Thoracic aorta (tissue), 2 donors: ENCODE measurements at regions not wholly inside any gene's neighbourhood (a gene's known extent, or its start where the extent isn't known, plus 50 kb on each side); places are given as distances from the start of the nearest gene placed in this dataset.
A peak's percentile ranks its signal among the peaks of the same experiment; 100 is the strongest.

Source experiments
- ATAC-seq: fragments of 150-250 bp; one replicate; pipeline ENCODE4 v1.8.0; 2017; ENCODE audit warnings: low read depth; ENCODE audit not compliant: insufficient number of reproducible peaks, low FRiP score
- DNase-seq: peaks from one replicate; pipeline ENCODE4 v3.0.0-alpha.2; 2020; ENCODE audit warnings: low spot score
- H3K27ac ChIP-seq, 2 donors: fragments of 200-600 bp; sonication (generic); 1 replicate in 1 of 2; 2 replicates in 1 of 2; pipeline ENCODE4 v1.5.1; 2016; ENCODE audit warnings: mild to moderate bottlenecking in 2 of 2, moderate library complexity in 2 of 2
- H3K27me3 ChIP-seq: fragments of 200-600 bp; sonication (generic); replicated peaks from 2 replicates; pipeline ENCODE4 v1.6.0; 2016; ENCODE audit warnings: mild to moderate bottlenecking; ENCODE audit not compliant: insufficient read depth
- H3K36me3 ChIP-seq: fragments of 200-600 bp; sonication (generic); one replicate; pipeline ENCODE4 v1.5.1; 2016
- H3K4me1 ChIP-seq, 2 donors: fragments of 200-600 bp; sonication (generic); 1 replicate in 1 of 2; 2 replicates in 1 of 2; pipeline versions ENCODE4 v1.5.1 to v1.6.0; 2016; ENCODE audit warnings: low read depth in 2 of 2, mild to moderate bottlenecking in 1 of 2; ENCODE audit not compliant: control insufficient read depth in 1 of 2
- H3K4me3 ChIP-seq: fragments of 200-600 bp; sonication (generic); 2 replicates; pipeline ENCODE4 v1.5.1; 2016; ENCODE audit warnings: mild to moderate bottlenecking
- H3K9me3 ChIP-seq: fragments of 200-600 bp; sonication (generic); 2 replicates; pipeline ENCODE4 v1.5.1; 2016
- TF ChIP-seq, protein P1 (sequence below): fragments of 200-600 bp; sonication (generic); IDR thresholded peaks from one replicate; pipeline ENCODE4 v1.5.1; 2019; ENCODE audit warnings: antibody characterized with exemption

DNA sequence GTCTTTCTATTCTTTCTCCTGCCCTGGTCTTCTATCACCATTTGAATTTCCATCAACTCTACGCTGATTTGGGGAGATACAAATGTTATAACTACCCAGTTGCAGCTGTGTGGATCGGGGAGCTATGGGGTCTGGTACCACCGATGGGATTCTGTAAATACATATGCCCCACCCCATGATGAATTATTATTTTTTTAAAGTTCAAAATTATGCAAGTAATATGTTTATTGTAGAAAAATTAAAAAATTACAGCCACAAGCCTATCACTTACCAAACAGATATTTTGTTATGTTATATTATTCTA lies 52.4 kb upstream of the CLMP start:
- Histone ChIP-seq H3K27me3 (no peaks in the 10 kb centered on the region), H3K4me1 (peaks cover 0 to 5% of the 10 kb centered on the region in 2 donors), H3K9me3 (no peaks in the 10 kb centered on the region), H3K27ac (no peak overlapping the region), H3K36me3 (no peaks in the 10 kb centered on the region), H3K4me3 (no peak overlapping the region)
- DNase-seq (no peak), ATAC-seq (no peak)
- TF ChIP-seq, protein P1, sequence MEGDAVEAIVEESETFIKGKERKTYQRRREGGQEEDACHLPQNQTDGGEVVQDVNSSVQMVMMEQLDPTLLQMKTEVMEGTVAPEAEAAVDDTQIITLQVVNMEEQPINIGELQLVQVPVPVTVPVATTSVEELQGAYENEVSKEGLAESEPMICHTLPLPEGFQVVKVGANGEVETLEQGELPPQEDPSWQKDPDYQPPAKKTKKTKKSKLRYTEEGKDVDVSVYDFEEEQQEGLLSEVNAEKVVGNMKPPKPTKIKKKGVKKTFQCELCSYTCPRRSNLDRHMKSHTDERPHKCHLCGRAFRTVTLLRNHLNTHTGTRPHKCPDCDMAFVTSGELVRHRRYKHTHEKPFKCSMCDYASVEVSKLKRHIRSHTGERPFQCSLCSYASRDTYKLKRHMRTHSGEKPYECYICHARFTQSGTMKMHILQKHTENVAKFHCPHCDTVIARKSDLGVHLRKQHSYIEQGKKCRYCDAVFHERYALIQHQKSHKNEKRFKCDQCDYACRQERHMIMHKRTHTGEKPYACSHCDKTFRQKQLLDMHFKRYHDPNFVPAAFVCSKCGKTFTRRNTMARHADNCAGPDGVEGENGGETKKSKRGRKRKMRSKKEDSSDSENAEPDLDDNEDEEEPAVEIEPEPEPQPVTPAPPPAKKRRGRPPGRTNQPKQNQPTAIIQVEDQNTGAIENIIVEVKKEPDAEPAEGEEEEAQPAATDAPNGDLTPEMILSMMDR = no peak

DNA sequence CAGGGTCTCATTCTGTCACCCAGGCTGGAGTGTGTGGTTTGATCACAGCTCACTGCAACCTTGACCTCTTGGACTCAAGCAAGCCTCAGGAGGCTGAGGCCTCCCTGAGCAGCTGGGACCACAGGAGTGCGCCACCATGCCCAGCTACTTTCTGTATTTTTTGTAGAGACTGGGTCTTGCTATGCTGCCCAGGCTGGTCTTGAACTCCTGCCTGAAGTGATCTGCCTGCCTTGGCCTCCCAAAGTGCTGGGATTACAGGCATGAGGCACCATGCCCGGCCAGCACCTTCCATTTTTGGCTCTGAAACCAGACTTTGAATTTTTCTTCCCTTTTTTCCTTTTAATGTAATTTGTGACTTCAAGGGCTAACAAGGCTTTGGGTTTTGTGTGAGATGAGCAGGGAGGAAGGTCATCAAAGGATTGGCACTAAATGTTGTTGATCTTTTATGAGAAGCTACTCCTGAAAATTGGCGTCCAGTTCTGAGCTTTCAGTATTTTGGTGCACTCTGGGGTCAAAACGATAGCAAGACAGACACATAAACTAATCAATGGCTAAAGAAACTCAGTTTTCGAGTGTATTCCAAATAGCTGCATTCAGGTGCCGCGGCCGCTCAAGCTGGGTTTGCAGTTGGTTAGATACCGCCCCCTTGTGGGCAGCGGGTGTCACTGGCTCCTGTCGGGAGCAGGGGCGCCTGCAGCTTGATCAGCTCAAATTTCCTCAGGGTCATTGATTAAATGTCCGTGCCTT lies 51.9 kb upstream of the CLMP start:
- DNase-seq (peak; percentile 48), ATAC-seq (no peak)
- no peaks in the 10 kb centered on the region for H3K27me3 ChIP-seq
- peak overlapping the region; percentile 50 for H3K4me3 ChIP-seq
- H3K9me3 ChIP-seq = no peaks in the 10 kb centered on the region
- no peaks in the 10 kb centered on the region for H3K36me3 ChIP-seq
- no peak overlapping the region for H3K27ac ChIP-seq
- peaks cover 0 to 5% of the 10 kb centered on the region in 2 donors for H3K4me1 ChIP-seq
- TF ChIP-seq, protein P1 = peak; percentile 98

DNA sequence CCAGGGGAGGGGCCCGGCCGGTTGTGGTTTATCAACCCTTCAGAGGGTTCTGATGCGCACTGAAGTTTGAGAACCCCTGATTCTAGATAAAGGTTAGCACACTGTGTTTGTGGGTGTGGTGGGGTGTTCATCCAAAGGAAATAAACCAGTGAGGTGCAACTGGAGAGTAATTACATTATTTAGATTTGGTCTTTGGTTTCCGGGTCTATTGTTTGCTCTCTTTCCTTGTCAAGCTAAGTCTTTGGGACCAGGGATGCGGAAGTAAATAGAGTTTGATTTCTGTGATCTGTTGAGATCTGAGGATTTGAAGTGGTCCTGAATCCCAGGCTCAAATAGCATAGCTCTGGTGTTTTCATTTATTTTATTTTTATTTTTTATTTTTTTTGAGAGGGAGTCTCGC lies 50.5 kb upstream of the CLMP start:
- ATAC-seq (no peak), DNase-seq (no peak)
- Histone ChIP-seq H3K4me1 (peaks cover 0 to 5% of the 10 kb centered on the region in 2 donors), H3K27ac (no peak overlapping the region), H3K9me3 (no peaks in the 10 kb centered on the region), H3K27me3 (no peaks in the 10 kb centered on the region), H3K36me3 (no peaks in the 10 kb centered on the region), H3K4me3 (no peak overlapping the region)
- TF ChIP-seq, protein P1 = no peak
